H54 (cell line): ENCODE measurements at regions not wholly inside any gene's neighbourhood (a gene's known extent, or its start where the extent isn't known, plus 50 kb on each side); places are given as distances from the start of the nearest gene placed in this dataset.

Experiments used
- DNase-seq: peaks from one replicate; pipeline ENCODE4 v3.0.0; 2011; ENCODE audit warnings: low spot score, mixed read lengths; ENCODE audit not compliant: insufficient read length
- FAIRE-seq: peaks from 3 replicates; lab custom pipeline; 2011; peaks lifted over from hg19 to GRCh38; lab: Jason Lieb, UNC
- POLR2A ChIP-seq: IDR thresholded peaks from 2 replicates; pipeline ENCODE4 v1.6.1; 2011; ENCODE audit warnings: low read depth, mild to moderate bottlenecking, low read length

DNA sequence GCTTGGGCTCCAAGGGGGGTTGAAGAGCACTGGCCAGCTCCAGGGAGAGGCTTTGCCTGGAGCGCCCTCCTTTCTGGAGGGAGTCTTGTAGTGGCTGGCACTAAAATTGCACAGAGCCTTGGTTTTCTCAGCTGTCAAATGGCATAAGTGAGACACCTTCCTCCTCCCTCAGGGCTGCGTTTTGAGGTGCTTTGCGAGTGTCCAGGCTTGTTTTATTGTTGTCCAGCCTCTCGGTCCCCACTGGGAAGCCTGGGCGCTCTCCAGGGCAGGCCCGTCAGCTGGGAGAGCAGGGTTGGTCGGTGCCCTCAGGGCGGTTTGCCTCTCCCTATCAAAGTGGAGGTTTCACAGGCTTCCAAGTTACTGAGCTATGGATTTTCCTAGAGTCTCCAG, 149.3 kb upstream of the B3GAT1 start:
- TF ChIP-seq POLR2A, result no peak

DNA sequence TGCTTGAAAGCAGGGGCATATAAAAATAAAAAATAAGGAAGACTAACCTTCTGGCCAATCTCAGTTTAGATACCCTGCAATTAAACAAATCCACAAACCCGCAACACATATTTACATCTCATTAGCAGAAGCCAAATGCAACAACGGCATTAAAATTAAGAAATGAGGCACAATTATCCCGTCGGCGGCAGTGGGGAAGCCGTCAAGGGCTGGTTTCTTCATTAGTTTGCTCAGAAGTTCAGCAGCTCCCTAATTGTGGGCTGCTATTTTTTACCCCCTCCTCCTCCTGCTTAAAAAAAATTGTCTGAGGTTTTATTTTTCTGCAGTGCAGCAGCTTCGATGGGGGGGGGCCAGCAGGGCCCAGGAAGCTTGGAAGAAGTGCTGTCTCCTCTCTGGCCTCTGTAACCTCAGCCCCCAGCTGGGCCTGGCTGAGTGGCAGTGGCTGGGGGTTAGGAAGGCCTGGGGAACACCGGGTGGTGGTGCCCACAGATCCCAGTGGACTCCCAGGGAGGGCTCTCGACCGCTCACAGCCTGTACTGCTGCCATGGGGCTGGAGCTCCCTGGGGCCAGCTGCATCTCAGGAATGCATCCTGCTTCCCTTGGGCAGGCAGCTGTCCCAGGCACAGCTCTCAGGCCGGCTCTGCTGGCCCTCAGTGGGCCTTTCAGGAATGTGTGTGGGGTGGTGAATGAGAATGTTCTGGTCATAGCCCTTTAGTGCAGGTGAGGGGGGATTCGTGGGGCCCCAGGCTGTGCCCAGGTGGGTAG, 148.7 kb upstream of the B3GAT1 start:
- TF ChIP-seq POLR2A, result no peak
- DNase-seq (no peak), FAIRE-seq (no peak)

More for the DNA sequence above, 149.3 kb upstream of the B3GAT1 start:
- DNase-seq (no peak), FAIRE-seq (no peak)

DNA sequence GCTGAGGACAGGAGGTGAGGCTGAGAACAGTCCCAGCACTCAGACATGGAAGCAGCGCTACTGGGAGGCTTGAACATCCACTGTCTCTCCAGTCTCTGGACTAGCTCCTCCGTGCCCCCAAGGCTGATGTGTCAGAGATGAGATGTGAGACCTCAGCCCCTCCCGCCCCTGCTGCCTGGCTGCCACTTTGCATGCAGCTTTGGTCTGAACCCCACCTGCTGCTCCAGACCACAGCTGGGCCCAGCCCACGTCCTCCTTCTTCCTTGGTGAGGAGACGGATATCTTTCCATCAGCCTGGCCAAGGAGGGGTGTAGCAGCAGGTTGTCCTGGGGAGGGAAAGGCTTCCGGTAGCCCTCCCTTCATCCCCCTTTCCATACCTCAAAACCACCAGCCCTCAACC, 148.0 kb upstream of the B3GAT1 start:
- TF ChIP-seq POLR2A, result no peak
- FAIRE-seq, result no peak
- DNase-seq, result no peak

DNA sequence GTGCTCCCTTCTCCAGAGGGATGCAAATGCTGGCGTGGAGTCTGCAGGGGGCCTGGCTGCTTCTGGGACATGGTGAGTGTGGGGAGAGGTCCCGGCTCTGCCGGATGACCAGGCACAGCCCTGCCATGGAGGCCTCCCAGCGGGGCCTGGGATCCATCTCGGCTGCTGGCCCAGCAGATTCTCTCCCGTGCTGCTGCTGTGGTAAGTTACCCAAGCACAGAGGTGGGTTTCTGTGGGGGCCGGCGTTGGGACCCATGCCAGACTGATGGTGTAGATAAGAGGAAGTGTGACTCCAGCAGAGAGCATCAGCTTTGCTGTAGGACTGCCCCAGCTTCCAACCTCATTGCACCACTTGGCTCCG, 147.5 kb upstream of the B3GAT1 start:
- no peak for FAIRE-seq
- no peak for DNase-seq

DNA sequence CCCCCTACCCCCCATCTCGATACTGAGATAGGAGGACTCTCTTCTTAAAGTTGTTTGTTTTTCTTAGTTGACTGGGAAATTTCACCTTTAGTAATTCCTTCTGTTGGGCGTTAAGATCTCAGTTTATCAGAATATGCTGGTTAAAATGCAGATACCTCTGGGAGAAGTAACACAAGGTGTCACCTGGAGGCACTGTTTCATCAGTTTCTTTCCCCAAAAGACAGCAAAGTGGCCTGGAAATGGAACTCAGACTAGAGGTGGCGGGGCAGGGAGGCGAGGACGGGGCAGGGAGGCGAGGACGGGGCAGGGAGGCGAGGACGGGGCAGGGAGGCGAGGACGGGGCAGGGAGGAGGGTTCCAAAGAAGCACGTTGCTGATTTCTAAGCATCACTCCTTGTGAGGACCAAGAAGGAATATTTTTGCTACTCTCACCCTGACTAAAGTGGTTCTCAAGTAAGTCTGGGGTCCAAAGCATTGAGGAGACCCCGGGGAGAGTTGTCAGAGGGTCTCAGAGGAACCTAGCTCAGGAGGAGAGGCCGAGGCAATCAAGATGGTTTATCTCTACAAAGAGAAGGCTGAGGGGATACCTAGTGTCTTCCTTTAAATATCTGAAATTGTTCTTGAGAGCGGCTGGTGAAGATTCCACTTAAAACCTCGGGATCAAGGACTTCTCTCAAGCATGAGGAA, 147.0 kb upstream of the B3GAT1 start:
- FAIRE-seq (no peak), DNase-seq (no peak)
- no peak for TF ChIP-seq POLR2A

More for the DNA sequence above, 147.5 kb upstream of the B3GAT1 start:
- no peak for TF ChIP-seq POLR2A

- FAIRE-seq (no peak), DNase-seq (no peak)
- TF ChIP-seq POLR2A, result no peak
Measured at GRCh38 chr11:134558258-134558835, 146.3 kb upstream of the B3GAT1 start.

DNA sequence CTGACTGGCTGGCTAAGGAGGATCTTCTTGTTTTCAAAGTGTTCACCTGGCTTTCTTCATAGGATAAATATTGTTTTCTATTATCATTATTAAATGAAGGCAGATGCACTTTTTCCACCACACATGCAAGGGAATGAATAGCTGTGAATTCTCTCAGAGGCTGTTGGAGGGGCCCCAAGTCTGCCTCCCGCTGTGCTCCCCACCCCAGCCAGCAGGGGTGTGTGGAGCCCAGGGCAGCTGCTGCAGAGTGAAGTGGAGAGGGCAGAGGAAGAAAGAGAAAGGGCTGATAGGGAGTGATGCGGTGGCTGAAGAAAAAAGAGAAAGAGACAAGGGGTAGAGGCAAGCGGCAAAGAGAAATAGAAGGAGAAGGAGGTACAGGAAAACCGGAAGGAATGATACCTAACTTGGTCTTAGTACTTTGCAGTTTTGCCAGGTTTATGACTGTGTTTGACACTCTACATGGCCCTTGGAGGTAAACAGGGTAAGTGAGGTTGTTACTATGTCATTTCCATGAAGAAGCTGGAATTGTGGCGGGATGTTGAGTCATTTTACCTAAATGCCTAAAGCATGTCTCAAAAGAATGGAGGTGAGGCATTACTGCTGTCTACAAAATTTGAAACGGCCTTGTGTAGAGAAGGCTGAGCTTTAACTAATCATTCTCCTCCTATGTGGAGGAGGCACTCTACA, 145.7 kb upstream of the B3GAT1 start:
- no peak for TF ChIP-seq POLR2A
- no peak for FAIRE-seq
- no peak for DNase-seq

DNA sequence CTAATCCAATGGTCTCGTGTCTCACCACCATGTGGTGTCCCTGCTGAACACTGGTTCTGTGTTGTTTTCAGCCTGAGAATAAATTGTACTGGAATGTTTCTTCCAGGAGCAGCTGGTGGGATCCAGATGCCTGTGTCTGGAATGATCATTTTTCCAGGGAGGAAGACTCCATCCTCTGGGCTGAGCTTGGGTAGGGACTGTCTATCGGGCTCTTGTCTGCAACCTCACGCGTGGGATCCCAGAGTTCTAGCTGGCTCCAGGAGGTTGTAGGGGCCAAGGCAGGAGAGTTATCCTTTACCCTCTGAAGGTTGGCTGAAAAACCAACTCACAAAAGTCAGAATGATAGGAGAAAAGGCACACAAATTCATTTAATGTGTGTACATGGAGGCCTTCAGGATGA, 144.1 kb upstream of the B3GAT1 start:
- FAIRE-seq (no peak), DNase-seq (no peak)
- no peak for TF ChIP-seq POLR2A

DNA sequence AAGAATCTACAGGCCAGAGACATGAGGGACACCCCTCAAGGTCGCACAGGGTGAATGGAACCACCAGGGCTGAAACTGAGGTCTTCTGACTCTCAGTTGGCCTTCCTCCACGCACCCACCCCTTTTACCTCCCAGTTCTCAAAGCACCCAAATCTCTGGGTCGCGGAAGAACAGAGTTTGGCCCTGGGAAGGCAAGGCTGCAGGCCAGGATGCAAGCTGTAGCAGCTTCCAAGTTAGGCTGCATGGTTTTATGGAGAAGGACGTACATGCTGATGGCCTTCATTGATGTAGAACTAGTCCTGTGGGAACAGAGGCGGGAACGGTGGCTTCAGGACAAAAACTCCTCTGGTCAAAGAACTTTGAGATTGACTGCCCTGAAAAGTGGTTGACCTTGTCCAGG, 143.5 kb upstream of the B3GAT1 start:
- FAIRE-seq, result no peak
- TF ChIP-seq POLR2A, result no peak

GRCh38 chr11:134554861-134555260, 142.8 kb upstream of the B3GAT1 start:
- no peak for FAIRE-seq
- no peak for TF ChIP-seq POLR2A
- no peak for DNase-seq

More for the DNA sequence above, 143.5 kb upstream of the B3GAT1 start:
- DNase-seq, result no peak

- FAIRE-seq (no peak), DNase-seq (no peak)
- TF ChIP-seq POLR2A, result no peak
Measured at GRCh38 chr11:134554106-134554505, 142.1 kb upstream of the B3GAT1 start.

DNA sequence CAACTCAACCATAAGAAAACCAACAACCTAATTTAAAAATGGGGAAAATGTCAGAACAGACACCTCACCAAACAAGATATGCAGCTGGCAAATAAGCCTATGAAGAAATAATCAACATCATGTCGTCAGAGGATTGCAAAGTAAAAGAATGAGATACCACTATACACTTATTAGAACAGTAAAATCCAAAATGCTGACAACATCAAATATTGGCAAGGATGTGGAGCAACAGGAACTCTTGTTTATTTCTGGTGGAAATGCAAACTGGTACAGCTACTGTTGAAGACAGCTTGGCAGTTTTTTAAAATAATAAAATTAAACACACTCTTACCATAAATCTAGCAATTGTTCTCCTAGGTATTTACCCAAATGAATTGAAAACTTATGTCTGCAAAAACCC, 140.7 kb upstream of the B3GAT1 start:
- DNase-seq (no peak), FAIRE-seq (no peak)
- no peak for TF ChIP-seq POLR2A

DNA sequence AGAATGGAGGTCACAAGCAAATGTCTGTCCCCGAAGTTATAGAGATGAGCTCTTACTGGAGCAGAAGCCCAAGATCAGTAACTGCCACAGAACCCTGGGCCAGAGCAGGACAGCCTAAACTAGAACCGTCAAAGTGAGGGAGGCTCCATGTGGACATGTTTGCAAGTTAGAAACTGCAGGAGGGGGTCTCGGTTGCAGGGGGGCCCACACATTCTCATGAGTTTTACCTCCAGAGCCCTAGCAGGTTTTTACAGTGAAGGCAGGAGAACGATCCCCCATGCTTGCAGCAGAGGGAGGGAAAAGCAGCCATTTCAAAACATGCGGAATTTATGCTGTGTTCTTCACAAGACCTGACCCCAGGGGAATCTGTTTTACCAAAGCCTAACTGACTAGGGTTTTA, 133.5 kb upstream of the B3GAT1 start:
- FAIRE-seq, result no peak
- TF ChIP-seq POLR2A, result no peak
- DNase-seq, result no peak
